SH-SY5Y (cell line): ENCODE measurements at regions not wholly inside any gene's neighbourhood (a gene's known extent, or its start where the extent isn't known, plus 50 kb on each side); places are given as distances from the start of the nearest gene placed in this dataset.

Source experiments
- GATA2 ChIP-seq: IDR thresholded peaks from 2 replicates; pipeline ENCODE4 v1.6.1; 2011; ENCODE audit warnings: mild to moderate bottlenecking, low read depth, low read length
- GATA3 ChIP-seq: IDR thresholded peaks from 2 replicates; pipeline ENCODE4 v1.6.1; 2011; ENCODE audit warnings: low read depth, mild to moderate bottlenecking, low read length, moderate library complexity

- TF ChIP-seq GATA3: no peak
- TF ChIP-seq GATA2: no peak
These were observed 123.5 kb upstream of the UQCRFS1 start for GRCh38 chr19:29336425-29336824.
